ENCODE measurements at regions not wholly inside any gene's neighbourhood (a gene's known extent, or its start where the extent isn't known, plus 50 kb on each side); places are given as distances from the start of the nearest gene placed in this dataset.

GRCh38 chr9:30534896-30535295 is 1849.5 kb upstream of the ACO1 start:
- DNase-seq (no peak), ATAC-seq (ENCODE audit: low read depth) (no peak)
- no peak overlapping the region for H4K91ac ChIP-seq (ENCODE audit: insufficient read depth, low read depth, low read length)
- H4K8ac ChIP-seq (ENCODE audit: low read depth in 2 of 2, low read length in 2 of 2): no peak overlapping the region
- H2BK120ac ChIP-seq (ENCODE audit: low read depth, low read length): no peak overlapping the region
- POLR2A ChIA-PET (ENCODE audit: unreplicated experiment): no interaction called here
- H3K4me2 ChIP-seq (ENCODE audit: low read depth, low read length): no peak overlapping the region
- H4K5ac ChIP-seq (ENCODE audit: low read depth, low read length): no peak overlapping the region
- no peaks in the 10 kb centered on the region for H3K36me3 ChIP-seq (ENCODE audit: control insufficient read depth, insufficient read depth, low read length)
- H3K79me1 ChIP-seq (ENCODE audit: low read depth in 1 of 2, low read length in 2 of 2): no peaks in the 10 kb centered on the region
- H2AK5ac ChIP-seq (ENCODE audit: low read depth, low read length): no peak overlapping the region
- in situ Hi-C loops (cut with MboI; ENCODE audit: low sequenced_read_pairs) (no loop called here), dilution Hi-C loops (cut with HindIII; ENCODE audit: low sequenced_read_pairs, unreplicated experiment) (no loop called here), intact Hi-C loops (cut with micrococcal nuclease) (no loop called here)
- H3K4me3 ChIP-seq (ENCODE audit: insufficient read depth, low read depth, low read length): no peak overlapping the region
- H2AK9ac ChIP-seq (replicated peaks; ENCODE audit: low read depth, low read length, poor library complexity): no peak overlapping the region
- H3K14ac ChIP-seq (replicated peaks; ENCODE audit: low read depth, low read length): no peak overlapping the region
- no peak overlapping the region for H3K27ac ChIP-seq (ENCODE audit: insufficient read depth, low read length)
- no peak overlapping the region for H3K56ac ChIP-seq (ENCODE audit: extremely low read depth, insufficient read depth, low read length)
- H2BK5ac ChIP-seq (ENCODE audit: low read depth, low read length, poor library complexity, severe bottlenecking): no peak overlapping the region
- H3K18ac ChIP-seq (ENCODE audit: low read depth, low read length): no peak overlapping the region
- BruUV-seq (replicated peaks): no TSS peak
- CTCF ChIA-PET: no interaction called here
- H2BK15ac ChIP-seq (ENCODE audit: low read depth, low read length): no peak overlapping the region
- TF ChIP-seq SMC3 (IDR thresholded peaks at IDR 0.05; ENCODE audit: low read depth, low read length): no peak
- no peak overlapping the region for H2AFZ ChIP-seq (replicated peaks; ENCODE audit: low read length, poor library complexity)
- H4K20me1 ChIP-seq (ENCODE audit: insufficient read depth, low read length): no peaks in the 10 kb centered on the region
- no peaks in the 10 kb centered on the region for H3K4me1 ChIP-seq (ENCODE audit: control insufficient read depth, insufficient read depth, low read length)
- no peak overlapping the region for H3K9ac ChIP-seq (ENCODE audit: low read depth, low read length)
- H3K27me3 ChIP-seq (ENCODE audit: control insufficient read depth, insufficient read depth, low read length): no peaks in the 10 kb centered on the region
- no CpG with 5 or more reads among the region's 2 CpGs for WGBS, 2 experiments (ENCODE audit: extremely low coverage in 2 of 2, insufficient read length in 1 of 2)
- H3K4ac ChIP-seq (ENCODE audit: low read depth, low read length): no peak overlapping the region
- no peak overlapping the region for H3K23ac ChIP-seq (ENCODE audit: low read depth, low read length)
- no peaks in the 10 kb centered on the region for H3K9me1 ChIP-seq (ENCODE audit: insufficient read depth, low read length)
- peaks cover 5% of the 10 kb centered on the region for H3K9me3 ChIP-seq (ENCODE audit: control insufficient read depth, insufficient read depth, low read length)
- H2BK20ac ChIP-seq (ENCODE audit: low read depth, low read length): no peak overlapping the region
